IMR-90 (cell line): ENCODE measurements at regions not wholly inside any gene's neighbourhood (a gene's known extent, or its start where the extent isn't known, plus 50 kb on each side); places are given as distances from the start of the nearest gene placed in this dataset.

Experiments
- ATAC-seq: fragments of 200-7000 bp; cut with Tn5 transposase; 2 replicates; pipeline ENCODE4 v1.9.1; 2020; ENCODE audit warnings: low read depth, mild to moderate bottlenecking, moderate library complexity
- BruUV-seq: library from RNA; stranded (reverse); fragments of 400-500 nt; replicated peaks from 2 replicates; lab custom pipeline; 2021; lab: Mats Ljungman, UMichigan
- CTCF ChIA-PET: fragments of 300-600 bp; formaldehyde crosslinking; extraction: SDS; loops from one replicate; lab custom pipeline; 2021; ENCODE audit warnings: antibody characterized with exemption; lab: Yijun Ruan, JAX
- POLR2A ChIA-PET: fragments of 300-600 bp; sonication (Branson Sonifier 250); formaldehyde crosslinking; loops from one replicate; lab custom pipeline; 2022; ENCODE audit warnings: antibody characterized with exemption; ENCODE audit not compliant: unreplicated experiment; lab: Charles Lee
- DNase-seq: peaks from one replicate; pipeline ENCODE4 v3.0.0; 2013
- H2AFZ ChIP-seq: replicated peaks from 2 replicates; pipeline ENCODE3; 2013; ENCODE audit warnings: low read length, mild to moderate bottlenecking; ENCODE audit not compliant: poor library complexity
- H2AK5ac ChIP-seq: 2 replicates; pipeline ENCODE4 v1.6.1; 2013; ENCODE audit warnings: low read depth, low read length, inconsistent platforms
- H2AK9ac ChIP-seq: replicated peaks from 2 replicates; pipeline ENCODE3; 2013; ENCODE audit warnings: mild to moderate bottlenecking, low read depth, low read length, moderate library complexity; ENCODE audit not compliant: poor library complexity
- H2BK120ac ChIP-seq: 2 replicates; pipeline ENCODE4 v1.6.1; 2013; ENCODE audit warnings: low read depth, low read length, inconsistent platforms
- H2BK15ac ChIP-seq: 3 replicates; pipeline ENCODE4 v1.6.1; 2013; ENCODE audit warnings: low read depth, low read length, inconsistent platforms
- H2BK20ac ChIP-seq: 2 replicates; pipeline ENCODE4 v1.6.1; 2013; ENCODE audit warnings: low read depth, mild to moderate bottlenecking, inconsistent platforms, low read length, moderate library complexity
- H2BK5ac ChIP-seq: 2 replicates; pipeline ENCODE4 v1.6.1; 2013; ENCODE audit warnings: mild to moderate bottlenecking, low read depth, low read length, inconsistent platforms; ENCODE audit not compliant: poor library complexity, severe bottlenecking
- H3K14ac ChIP-seq: replicated peaks from 2 replicates; pipeline ENCODE4 v1.6.1; 2013; ENCODE audit warnings: low read depth, low read length, inconsistent platforms
- H3K18ac ChIP-seq: 2 replicates; pipeline ENCODE4 v1.6.1; 2013; ENCODE audit warnings: low read depth, low read length, control low read depth
- H3K23ac ChIP-seq: 2 replicates; pipeline ENCODE4 v1.6.1; 2013; ENCODE audit warnings: low read depth, low read length, inconsistent platforms
- H3K27ac ChIP-seq: 2 replicates; pipeline ENCODE4 v1.5.1; 2013; ENCODE audit warnings: mild to moderate bottlenecking, control low read depth, low read length; ENCODE audit not compliant: insufficient read depth
- H3K27me3 ChIP-seq: 2 replicates; pipeline ENCODE4 v1.6.1; 2013; ENCODE audit warnings: low read length; ENCODE audit not compliant: control insufficient read depth, insufficient read depth
- H3K36me3 ChIP-seq: 2 replicates; pipeline ENCODE4 v1.6.1; 2013; ENCODE audit warnings: low read length, mixed read lengths; ENCODE audit not compliant: control insufficient read depth, insufficient read depth
- H3K4ac ChIP-seq: 2 replicates; pipeline ENCODE4 v1.6.1; 2013; ENCODE audit warnings: low read depth, low read length, inconsistent platforms
- H3K4me1 ChIP-seq: 2 replicates; pipeline ENCODE4 v1.6.1; 2013; ENCODE audit warnings: low read length, mixed read lengths; ENCODE audit not compliant: control insufficient read depth, insufficient read depth
- H3K4me2 ChIP-seq: 2 replicates; pipeline ENCODE4 v1.6.1; 2013; ENCODE audit warnings: low read depth, mild to moderate bottlenecking, control low read depth, low read length, moderate library complexity
- H3K4me3 ChIP-seq: 2 replicates; pipeline ENCODE4 v1.5.1; 2013; ENCODE audit warnings: low read depth, mild to moderate bottlenecking, control low read depth, low read length, moderate library complexity; ENCODE audit not compliant: insufficient read depth
- H3K56ac ChIP-seq: 2 replicates; pipeline ENCODE4 v1.6.1; 2013; ENCODE audit warnings: low read length, inconsistent platforms; ENCODE audit not compliant: insufficient read depth; ENCODE audit errors: extremely low read depth
- H3K79me1 ChIP-seq, 2 experiments: 2 replicates each; pipeline ENCODE4 v1.6.1; 2013; ENCODE audit warnings: low read length in 2 of 2, inconsistent platforms in 1 of 2, low read depth in 1 of 2
- H3K9ac ChIP-seq: 2 replicates; pipeline ENCODE4 v1.6.1; 2013; ENCODE audit warnings: low read depth, low read length, control low read depth
- H3K9me1 ChIP-seq: 2 replicates; pipeline ENCODE4 v1.6.1; 2013; ENCODE audit warnings: low read length, inconsistent platforms; ENCODE audit not compliant: insufficient read depth
- H3K9me3 ChIP-seq: 2 replicates; pipeline ENCODE4 v1.6.1; 2013; ENCODE audit warnings: low read length; ENCODE audit not compliant: control insufficient read depth, insufficient read depth
- H4K20me1 ChIP-seq: 2 replicates; pipeline ENCODE4 v1.6.1; 2013; ENCODE audit warnings: low read length, inconsistent platforms; ENCODE audit not compliant: insufficient read depth
- H4K5ac ChIP-seq: 2 replicates; pipeline ENCODE4 v1.6.1; 2013; ENCODE audit warnings: mild to moderate bottlenecking, low read depth, low read length, control low read depth
- H4K8ac ChIP-seq, 2 experiments: 2 replicates each; pipeline ENCODE4 v1.6.1; 2013; ENCODE audit warnings: low read depth in 2 of 2, low read length in 2 of 2, control low read depth in 1 of 2, inconsistent platforms in 1 of 2
- H4K91ac ChIP-seq: 2 replicates; pipeline ENCODE4 v1.6.1; 2013; ENCODE audit warnings: low read depth, low read length, inconsistent platforms; ENCODE audit not compliant: insufficient read depth
- WGBS, 2 experiments: methylation state at CpG; one replicate each; pipeline versions ENCODE4 v1.1.5 to v1.1.7; 2013; ENCODE audit warnings: missing lambda C conversion rate in 2 of 2; ENCODE audit not compliant: insufficient read length in 1 of 2; ENCODE audit errors: extremely low coverage in 2 of 2; 5-methylcytosine and 5-hydroxymethylcytosine counted together
- dilution Hi-C: fragments of 300-500 bp; cut with HindIII; formaldehyde crosslinking; loops from one replicate; pipeline ENCODE4 v1.14.3; 2018; ENCODE audit warnings: low sequenced_read_pairs; ENCODE audit not compliant: unreplicated experiment
- in situ Hi-C: fragments of 300-500 bp; cut with MboI; formaldehyde crosslinking; loops from 3 replicates; pipeline ENCODE4 v1.14.3; 2019; ENCODE audit warnings: low sequenced_read_pairs, inconsistent platforms, mixed read lengths
- intact Hi-C: fragments of 100-400 bp; cut with micrococcal nuclease; formaldehyde crosslinking; loops from 2 replicates; pipeline ENCODE4 v1.10.0; 2022
- TF ChIP-seq, protein P1 (sequence below): fragments of 150-350 bp; IDR thresholded peaks from 2 replicates; pipeline ENCODE4 v1.6.1; 2017; ENCODE audit warnings: mild to moderate bottlenecking, antibody characterized with exemption, low read length, low read depth

- Histone ChIP-seq H3K4ac (no peak overlapping the region), H3K4me3 (no peak overlapping the region), H3K18ac (peak overlapping the region; percentile 8; the same call in 1 of the 2 replicates), H3K36me3 (no peaks in the 10 kb centered on the region), H4K20me1 (no peaks in the 10 kb centered on the region), H2AK9ac (no peak overlapping the region), H3K9me1 (no peaks in the 10 kb centered on the region), H4K8ac (no peak overlapping the region), H3K79me1 (no peaks in the 10 kb centered on the region), H3K9me3 (no peaks in the 10 kb centered on the region), H3K9ac (no peak overlapping the region), H4K5ac (no peak overlapping the region), H2BK15ac (no peak overlapping the region), H2BK5ac (no peak overlapping the region), H2AFZ (no peak overlapping the region), H4K91ac (no peak overlapping the region), H3K56ac (no peak overlapping the region), H3K14ac (no peak overlapping the region), H2BK120ac (peak overlapping the region; percentile 8; the same call in 1 of the 2 replicates), H3K4me1 (peaks cover 6% of the 10 kb centered on the region; the same call in 1 of the 2 replicates), H3K27ac (no peak overlapping the region), H2BK20ac (no peak overlapping the region), H3K23ac (no peak overlapping the region), H3K27me3 (no peaks in the 10 kb centered on the region), H3K4me2 (no peak overlapping the region), H2AK5ac (no peak overlapping the region)
- intact Hi-C loops: no loop called here
- no peak for ATAC-seq
- TF ChIP-seq, protein P1, sequence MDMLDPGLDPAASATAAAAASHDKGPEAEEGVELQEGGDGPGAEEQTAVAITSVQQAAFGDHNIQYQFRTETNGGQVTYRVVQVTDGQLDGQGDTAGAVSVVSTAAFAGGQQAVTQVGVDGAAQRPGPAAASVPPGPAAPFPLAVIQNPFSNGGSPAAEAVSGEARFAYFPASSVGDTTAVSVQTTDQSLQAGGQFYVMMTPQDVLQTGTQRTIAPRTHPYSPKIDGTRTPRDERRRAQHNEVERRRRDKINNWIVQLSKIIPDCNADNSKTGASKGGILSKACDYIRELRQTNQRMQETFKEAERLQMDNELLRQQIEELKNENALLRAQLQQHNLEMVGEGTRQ: no peak
- in situ Hi-C loops: no loop called here
- no peak for DNase-seq
- POLR2A ChIA-PET: no interaction called here
- 98% methylated on average over 7 of the region's 9 CpGs; no CpG with 5 or more reads in 1 of the 2 experiments for WGBS, 2 experiments
- BruUV-seq: no TSS peak
- dilution Hi-C loops: no loop called here
- CTCF ChIA-PET: no interaction called here
Observed at GRCh38 chr6:92361990-92362389, 1057.4 kb downstream of the EPHA7 start.
